Pancreas (tissue), 10 donors: ENCODE measurements at regions not wholly inside any gene's neighbourhood (a gene's known extent, or its start where the extent isn't known, plus 50 kb on each side); places are given as distances from the start of the nearest gene placed in this dataset.

Experiments
- ATAC-seq, 4 donors: fragments of 200-7000 bp; cut with Tn5 transposase; one replicate each; pipeline versions ENCODE4 v1.8.0 to v1.9.1; 2020; ENCODE audit warnings: mild to moderate bottlenecking in 4 of 4, moderate library complexity in 4 of 4
- DNase-seq, 6 donors: peaks; one replicate each; pipeline ENCODE4 v3.0.0-alpha.2; 2020
- FAIRE-seq: peaks from 2 replicates; lab custom pipeline; 2012; peaks lifted over from hg19 to GRCh38; lab: Jason Lieb, UNC
- H3K27ac ChIP-seq, 4 donors: fragments of 200-600 bp; sonication (generic); 1 replicate in 3 of 4; 2 replicates in 1 of 4; pipeline versions ENCODE4 v1.5.0 to v1.8.0; 2020
- H3K27me3 ChIP-seq, 4 donors: fragments of 200-600 bp; one replicate each; pipeline ENCODE4 v1.8.0; 2021
- H3K36me3 ChIP-seq, 3 donors: fragments of 200-600 bp; sonication (generic) in 1 of 3; one replicate each; pipeline versions ENCODE4 v1.5.0 to v1.8.0; 2020 to 2021
- H3K4me1 ChIP-seq, 3 donors: fragments of 200-600 bp; one replicate each; pipeline ENCODE4 v1.8.0; 2021
- H3K4me3 ChIP-seq, 4 donors: fragments of 200-600 bp; sonication (generic) in 2 of 4; one replicate each; pipeline versions ENCODE4 v1.5.0 to v1.8.0; 2020 to 2021
- H3K9me3 ChIP-seq, 4 donors: fragments of 200-600 bp; one replicate each; pipeline ENCODE4 v1.8.0; 2021
- CTCF ChIP-seq, 4 donors: fragments of 200-600 bp; sonication (generic) in 3 of 4; IDR thresholded peaks; one replicate each; pipeline versions ENCODE4 v1.5.0 to v1.8.0; 2021; ENCODE audit warnings: antibody characterized with exemption in 4 of 4
- WGBS, 2 donors: extraction: QIAGEN DNeasy Blood & Tissue Kit; methylation state at CpG; one replicate each; pipeline ENCODE4 v1.1.7; 2013; 5-methylcytosine and 5-hydroxymethylcytosine counted together
- intact Hi-C, 3 donors: fragments of 100-400 bp; cut with DNase I; formaldehyde crosslinking; loops; one replicate each; pipeline versions ENCODE4 v1.11.1 to v1.14.2; 2022
- donor health status: healthy with polysubstance abuse.
- donor health status: DM: no; HTN: no; CAD: no; lungs with moderate emphysema.
- donor health status: DM: no; HTN: no; CAD: no.
- donor health status: control.
- donor health status: control.
- donor health status: Bipolar disorder and iron deficiency.
- donor health status: DM: yes; HTN: yes; CAD: no.
- donor health status: DM: no; HTN: no; CAD: no.
- donor health status: DM: no; HTN: no; CAD: no.
- donor health status: DM: yes; HTN: yes; CAD: no.

- Histone ChIP-seq H3K9me3 (no peaks in the 10 kb centered on the region), H3K36me3 (no peaks in the 10 kb centered on the region), H3K4me1 (no peaks in the 10 kb centered on the region), H3K27ac (no peak overlapping the region), H3K4me3 (no peak overlapping the region), H3K27me3 (peaks cover 0 to 6% (median 0%) of the 10 kb centered on the region in 4 donors)
- ATAC-seq: no peak
- TF ChIP-seq CTCF (IDR thresholded peaks at IDR 0.05): no peak
- 78 to 83% methylated on average over 4 of the region's 4 CpGs for WGBS, 2 donors
- intact Hi-C loops: no loop called here
- no peak for FAIRE-seq
- DNase-seq: no peak
Observed at GRCh38 chr14:98183556-98183955, 1088.4 kb downstream of the BCL11B start.

- H3K27me3 ChIP-seq: peaks cover 0 to 6% (median 0%) of the 10 kb centered on the region in 4 donors
- H3K27ac ChIP-seq: no peak overlapping the region
- no peak for TF ChIP-seq CTCF (IDR thresholded peaks at IDR 0.05)
- 69 to 73% methylated on average over 6 of the region's 6 CpGs for WGBS, 2 donors
- H3K4me3 ChIP-seq: no peak overlapping the region
- no peaks in the 10 kb centered on the region for H3K9me3 ChIP-seq
- H3K36me3 ChIP-seq: no peaks in the 10 kb centered on the region
- FAIRE-seq: no peak
- ATAC-seq: no peak
- intact Hi-C loops: no loop called here
- no peak for DNase-seq
- no peaks in the 10 kb centered on the region for H3K4me1 ChIP-seq
Observed at GRCh38 chr14:98184457-98184856, 1087.5 kb downstream of the BCL11B start.

GRCh38 chr14:98185036-98185435, 1087.0 kb downstream of the BCL11B start:
- ATAC-seq (no peak), DNase-seq (no peak), FAIRE-seq (no peak)
- intact Hi-C loops: no loop called here
- 51 to 73% methylated on average over 8 of the region's 8 CpGs for WGBS, 2 donors
- no peak for TF ChIP-seq CTCF (IDR thresholded peaks at IDR 0.05)
- Histone ChIP-seq H3K4me1 (no peaks in the 10 kb centered on the region), H3K36me3 (no peaks in the 10 kb centered on the region), H3K9me3 (no peaks in the 10 kb centered on the region), H3K27me3 (peaks cover 0 to 6% (median 0%) of the 10 kb centered on the region in 4 donors), H3K27ac (no peak overlapping the region), H3K4me3 (no peak overlapping the region)

GRCh38 chr14:98186140-98186539, 1085.9 kb downstream of the BCL11B start:
- intact Hi-C loops: no loop called here
- ATAC-seq (no peak), DNase-seq (no peak), FAIRE-seq (no peak)
- WGBS, 2 donors: 35 to 46% methylated on average over 3 of the region's 3 CpGs
- Histone ChIP-seq H3K27me3 (peaks cover 0 to 6% (median 0%) of the 10 kb centered on the region in 4 donors), H3K4me1 (no peaks in the 10 kb centered on the region), H3K4me3 (no peak overlapping the region), H3K9me3 (no peaks in the 10 kb centered on the region), H3K36me3 (no peaks in the 10 kb centered on the region), H3K27ac (no peak overlapping the region)
- no peak for TF ChIP-seq CTCF (IDR thresholded peaks at IDR 0.05)

GRCh38 chr14:98187281-98187680, 1084.7 kb downstream of the BCL11B start:
- Histone ChIP-seq H3K27ac (no peak overlapping the region), H3K9me3 (no peaks in the 10 kb centered on the region), H3K36me3 (no peaks in the 10 kb centered on the region), H3K27me3 (peaks cover 0 to 10% (median 0%) of the 10 kb centered on the region in 4 donors), H3K4me3 (no peak overlapping the region), H3K4me1 (no peaks in the 10 kb centered on the region)
- intact Hi-C loops: no loop called here
- DNase-seq: no peak
- no peak for FAIRE-seq
- no peak for TF ChIP-seq CTCF (IDR thresholded peaks at IDR 0.05)
- 64 to 74% methylated on average over 2 of the region's 2 CpGs for WGBS, 2 donors
- ATAC-seq: no peak
